ENCODE measurements at regions not wholly inside any gene's neighbourhood (a gene's known extent, or its start where the extent isn't known, plus 50 kb on each side); places are given as distances from the start of the nearest gene placed in this dataset.

- TF ChIP-seq POLR2A (IDR thresholded peaks at IDR 0.05; ENCODE audit: borderline replicate concordance, extremely low read depth, insufficient read depth, insufficient read length), result no peak
- TF ChIP-seq CTCF (IDR thresholded peaks at IDR 0.05 in 2 of 3, conservative IDR thresholded peaks at IDR 0.05 in 1 of 3; ENCODE audit: borderline replicate concordance in 1 of 3, insufficient read depth in 1 of 3, low read depth in 2 of 3, low read length in 2 of 3), result no peak
- TF ChIP-seq RAD21 (IDR thresholded peaks at IDR 0.05; ENCODE audit: low read depth), result no peak
- TF ChIP-seq ATF3 (IDR thresholded peaks at IDR 0.05), result no peak
- TF ChIP-seq SP1 (IDR thresholded peaks at IDR 0.05; ENCODE audit: low read depth), result no peak
- TF ChIP-seq SRF (IDR thresholded peaks at IDR 0.05; ENCODE audit: low read depth), result no peak
- no peak for TF ChIP-seq POLR2AphosphoS5 (IDR thresholded peaks at IDR 0.05; ENCODE audit: low read depth, low read length)
- TF ChIP-seq REST (IDR thresholded peaks at IDR 0.05; ENCODE audit: low read depth), result no peak
- TF ChIP-seq MAX (IDR thresholded peaks at IDR 0.05), result no peak
- no peak for TF ChIP-seq ZFX (IDR thresholded peaks at IDR 0.05)
- TF ChIP-seq TCF7L2 (IDR thresholded peaks at IDR 0.05; ENCODE audit: borderline replicate concordance, extremely low read depth, insufficient read depth, insufficient read length), result no peak
Observed at GRCh38 chr10:121049923-121050322, 198.8 kb downstream of the WDR11 start.
